ENCODE measurements at regions not wholly inside any gene's neighbourhood (a gene's known extent, or its start where the extent isn't known, plus 50 kb on each side); places are given as distances from the start of the nearest gene placed in this dataset.

GRCh38 chr5:159456261-159456660, 126.0 kb upstream of the IL12B start:
- Mint-ChIP-seq H3K4me3 (no peak overlapping the region), H3K9me3 (peaks cover 6% of the 10 kb centered on the region), H3K4me1 (ENCODE audit: low read depth) (peaks cover 50% of the 10 kb centered on the region), H3K36me3 (ENCODE audit: insufficient read depth) (no peaks in the 10 kb centered on the region), H3K27me3 (ENCODE audit: low read depth) (no peaks in the 10 kb centered on the region)
- DNase-seq (no peak), ATAC-seq (no peak)

DNA sequence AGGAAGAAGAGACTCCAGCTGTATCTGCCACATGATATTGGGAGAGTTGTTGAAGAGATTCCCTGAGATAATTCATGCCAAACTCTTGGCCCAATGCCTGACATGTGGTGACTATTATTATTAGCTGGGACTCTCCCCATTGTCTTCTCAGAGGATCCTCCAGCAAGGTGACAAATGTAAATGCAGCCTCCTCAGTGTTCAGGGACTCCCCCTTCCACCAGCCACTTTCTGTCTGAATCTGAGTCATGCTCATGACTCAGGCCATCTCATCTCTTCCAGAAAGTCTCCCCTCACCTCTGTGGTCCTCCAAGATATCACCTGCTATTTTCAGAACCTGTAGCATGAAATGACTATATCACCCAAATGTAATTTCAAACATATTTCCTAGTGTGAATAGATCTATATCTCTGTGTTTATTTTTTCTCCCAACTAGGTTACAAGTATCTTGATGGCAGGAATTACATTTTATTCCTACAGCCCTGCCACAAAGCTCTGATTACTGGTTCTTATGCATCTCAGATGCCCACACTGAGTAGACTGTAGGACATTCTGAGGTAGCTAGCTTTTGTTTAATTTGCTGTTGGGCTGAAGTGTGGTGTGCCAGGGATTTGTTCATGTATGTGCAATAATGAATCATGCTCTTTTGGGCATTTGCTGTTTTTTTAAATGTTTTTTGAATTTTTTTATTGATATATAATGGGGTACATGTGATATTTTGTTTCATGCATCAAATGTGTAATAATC, 126.6 kb upstream of the IL12B start:
- Mint-ChIP-seq H3K4me1 (ENCODE audit: low read depth) (peaks cover 48% of the 10 kb centered on the region), H3K9me3 (peaks cover 6% of the 10 kb centered on the region), H3K36me3 (ENCODE audit: insufficient read depth) (no peaks in the 10 kb centered on the region), H3K4me3 (no peak overlapping the region), H3K27me3 (ENCODE audit: low read depth) (no peaks in the 10 kb centered on the region)
- ATAC-seq (peak; percentile 73 to 77), DNase-seq (peak; percentile 13)

- ATAC-seq (peak; percentile 62 to 65), DNase-seq (no peak)
- Mint-ChIP-seq H3K27me3 (ENCODE audit: low read depth) (no peaks in the 10 kb centered on the region), H3K4me1 (ENCODE audit: low read depth) (peaks cover 48% of the 10 kb centered on the region), H3K4me3 (peak overlapping the region; percentile 11), H3K36me3 (ENCODE audit: insufficient read depth) (no peaks in the 10 kb centered on the region), H3K9me3 (peaks cover 6% of the 10 kb centered on the region)
Measured at GRCh38 chr5:159458217-159458711, 128.0 kb upstream of the IL12B start.

DNA sequence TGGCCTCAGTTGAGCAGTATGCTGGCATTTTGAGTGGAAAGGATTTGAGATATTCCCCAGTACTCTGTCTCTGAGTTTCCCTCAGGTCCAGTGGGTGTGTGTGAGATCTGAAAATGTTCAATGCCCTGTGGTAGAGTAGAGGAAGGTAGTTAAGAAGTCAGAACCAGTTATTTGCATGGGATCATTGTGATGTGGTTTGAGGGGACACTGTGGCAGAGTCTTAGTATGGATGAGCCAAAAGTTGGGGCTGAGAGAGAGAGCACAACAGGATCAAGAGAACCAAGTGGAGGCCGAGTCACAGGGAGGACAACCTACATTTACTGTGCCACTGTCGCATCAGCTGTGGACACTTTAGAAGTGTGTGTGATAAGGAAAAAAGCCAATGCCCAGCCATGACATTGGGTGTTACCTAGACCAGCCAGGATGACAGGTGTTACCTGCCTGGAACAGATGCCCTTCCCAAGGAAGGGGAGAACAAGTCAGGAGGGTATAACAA, 128.9 kb upstream of the IL12B start:
- Mint-ChIP-seq H3K36me3 (ENCODE audit: insufficient read depth) (no peaks in the 10 kb centered on the region), H3K27me3 (ENCODE audit: low read depth) (no peaks in the 10 kb centered on the region), H3K4me3 (peak overlapping the region; percentile 61), H3K9me3 (peaks cover 6% of the 10 kb centered on the region), H3K4me1 (ENCODE audit: low read depth) (peaks cover 48% of the 10 kb centered on the region)
- DNase-seq (no peak), ATAC-seq (no peak)

GRCh38 chr5:159459951-159460538, 129.8 kb upstream of the IL12B start:
- ATAC-seq, result peak; percentile 6 to 25
- peaks cover 48% of the 10 kb centered on the region for H3K4me1 Mint-ChIP-seq (ENCODE audit: low read depth)
- no peaks in the 10 kb centered on the region for H3K27me3 Mint-ChIP-seq (ENCODE audit: low read depth)
- H3K36me3 Mint-ChIP-seq (ENCODE audit: insufficient read depth), result no peaks in the 10 kb centered on the region
- peak overlapping the region; percentile 13 for H3K4me3 Mint-ChIP-seq
- peaks cover 6% of the 10 kb centered on the region for H3K9me3 Mint-ChIP-seq
- DNase-seq, result no peak

- ATAC-seq, result no peak
- H3K9me3 Mint-ChIP-seq, result peaks cover 6% of the 10 kb centered on the region
Measured at GRCh38 chr5:159463590-159464321, 133.5 kb upstream of the IL12B start.

DNA sequence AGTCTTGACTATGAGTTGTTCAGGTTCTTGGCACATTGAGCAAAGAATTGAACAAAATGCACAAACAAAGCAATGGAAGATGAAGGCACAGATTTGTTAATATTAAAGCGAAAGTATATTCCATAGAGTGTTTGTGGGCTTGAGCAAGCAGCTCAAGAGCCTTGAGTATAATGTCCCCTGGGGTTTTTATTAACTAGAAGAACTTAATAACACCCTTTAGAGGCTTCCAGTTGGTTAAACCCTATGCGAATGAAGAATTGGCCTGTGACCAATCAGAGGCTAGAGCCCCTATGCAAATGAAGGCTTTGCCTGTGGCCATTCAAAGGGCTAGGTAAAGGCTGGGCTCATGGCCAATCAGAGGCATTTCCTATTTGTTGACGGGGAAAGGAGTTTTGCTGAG, 135.3 kb upstream of the IL12B start:
- DNase-seq (no peak), ATAC-seq (no peak)
- H3K9me3 Mint-ChIP-seq, result no peaks in the 10 kb centered on the region
- peaks cover 21% of the 10 kb centered on the region for H3K4me1 Mint-ChIP-seq (ENCODE audit: low read depth)
- H3K36me3 Mint-ChIP-seq (ENCODE audit: insufficient read depth), result no peaks in the 10 kb centered on the region
- H3K27me3 Mint-ChIP-seq (ENCODE audit: low read depth), result no peaks in the 10 kb centered on the region
- H3K4me3 Mint-ChIP-seq, result no peak overlapping the region

More at GRCh38 chr5:159463590-159464321, 133.5 kb upstream of the IL12B start:
- Mint-ChIP-seq H3K27me3 (ENCODE audit: low read depth) (no peaks in the 10 kb centered on the region), H3K4me3 (no peak overlapping the region), H3K4me1 (ENCODE audit: low read depth) (peaks cover 24% of the 10 kb centered on the region), H3K36me3 (ENCODE audit: insufficient read depth) (no peaks in the 10 kb centered on the region)
- no peak for DNase-seq

DNA sequence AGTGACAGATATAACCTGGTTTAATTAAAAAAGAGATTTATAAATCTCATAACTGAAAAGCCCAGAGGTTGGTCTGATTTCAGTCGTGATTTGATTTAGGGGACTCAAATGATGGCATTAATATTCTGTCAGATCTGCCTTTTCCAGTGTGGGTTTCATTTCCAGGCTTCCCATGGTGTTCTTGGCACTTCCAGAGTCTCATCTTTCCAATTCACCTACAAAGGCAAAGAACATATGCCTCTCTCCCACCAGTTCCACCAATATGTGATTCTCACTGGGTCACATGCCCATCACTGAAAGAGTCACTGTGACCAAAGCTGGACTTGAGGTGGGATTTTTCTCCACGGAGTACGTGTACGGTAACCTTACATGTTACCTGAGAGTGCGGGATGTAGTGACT, 137.4 kb upstream of the IL12B start:
- peaks cover 3% of the 10 kb centered on the region for H3K27me3 Mint-ChIP-seq (ENCODE audit: low read depth)
- no peaks in the 10 kb centered on the region for H3K36me3 Mint-ChIP-seq (ENCODE audit: insufficient read depth)
- DNase-seq (no peak), ATAC-seq (no peak)
- no peak overlapping the region for H3K4me3 Mint-ChIP-seq
- H3K9me3 Mint-ChIP-seq, result no peaks in the 10 kb centered on the region
- H3K4me1 Mint-ChIP-seq (ENCODE audit: low read depth), result peaks cover 21% of the 10 kb centered on the region

GRCh38 chr5:159469496-159470372, 139.4 kb upstream of the IL12B start:
- peaks cover 7% of the 10 kb centered on the region for H3K27me3 Mint-ChIP-seq (ENCODE audit: low read depth)
- DNase-seq (no peak), ATAC-seq (peak; percentile 52 to 55)
- peaks cover 21% of the 10 kb centered on the region for H3K4me1 Mint-ChIP-seq (ENCODE audit: low read depth)
- peaks cover 10% of the 10 kb centered on the region for H3K9me3 Mint-ChIP-seq
- H3K4me3 Mint-ChIP-seq, result no peak overlapping the region
- no peaks in the 10 kb centered on the region for H3K36me3 Mint-ChIP-seq (ENCODE audit: insufficient read depth)

GRCh38 chr5:159471904-159472303, 141.6 kb upstream of the IL12B start:
- Mint-ChIP-seq H3K9me3 (peaks cover 24% of the 10 kb centered on the region), H3K36me3 (ENCODE audit: insufficient read depth) (peaks cover 3% of the 10 kb centered on the region), H3K4me1 (ENCODE audit: low read depth) (peaks cover 21% of the 10 kb centered on the region), H3K4me3 (no peak overlapping the region), H3K27me3 (ENCODE audit: low read depth) (peaks cover 7% of the 10 kb centered on the region)
- ATAC-seq (no peak), DNase-seq (no peak)

GRCh38 chr5:159475026-159475425, 144.7 kb upstream of the IL12B start:
- no peak overlapping the region for H3K4me3 Mint-ChIP-seq
- ATAC-seq, result no peak
- no peak for DNase-seq
- H3K4me1 Mint-ChIP-seq (ENCODE audit: low read depth), result peaks cover 17% of the 10 kb centered on the region
- H3K36me3 Mint-ChIP-seq (ENCODE audit: insufficient read depth), result peaks cover 5% of the 10 kb centered on the region
- peaks cover 7% of the 10 kb centered on the region for H3K27me3 Mint-ChIP-seq (ENCODE audit: low read depth)
- peaks cover 24% of the 10 kb centered on the region for H3K9me3 Mint-ChIP-seq

GRCh38 chr5:159478950-159479349, 148.7 kb upstream of the IL12B start:
- ATAC-seq (no peak), DNase-seq (no peak)
- no peak overlapping the region for H3K4me3 Mint-ChIP-seq
- peaks cover 21% of the 10 kb centered on the region for H3K9me3 Mint-ChIP-seq
- H3K36me3 Mint-ChIP-seq (ENCODE audit: insufficient read depth), result peaks cover 5% of the 10 kb centered on the region
- H3K4me1 Mint-ChIP-seq (ENCODE audit: low read depth), result peaks cover 20% of the 10 kb centered on the region
- H3K27me3 Mint-ChIP-seq (ENCODE audit: low read depth), result no peaks in the 10 kb centered on the region

DNA sequence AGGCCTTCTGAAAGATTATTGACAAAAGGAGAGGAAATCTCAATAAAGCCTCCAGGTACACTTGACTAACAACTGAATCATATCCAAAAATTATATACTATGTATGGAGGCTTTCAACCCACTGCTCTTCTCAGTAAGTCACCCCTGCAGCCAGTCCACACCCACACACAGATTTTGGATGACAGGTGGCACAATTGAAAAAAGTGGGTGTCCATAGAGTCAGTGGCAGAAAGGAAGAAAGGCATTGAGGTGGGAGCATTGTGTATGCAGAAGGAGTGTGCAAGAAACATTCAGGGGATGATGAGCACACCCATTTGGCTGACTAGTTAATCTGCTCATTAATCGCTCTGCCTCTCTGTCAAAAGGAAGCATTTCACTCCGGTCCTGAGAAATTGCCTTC, 150.6 kb upstream of the IL12B start:
- Mint-ChIP-seq H3K4me3 (no peak overlapping the region), H3K4me1 (ENCODE audit: low read depth) (peaks cover 20% of the 10 kb centered on the region), H3K27me3 (ENCODE audit: low read depth) (no peaks in the 10 kb centered on the region), H3K36me3 (ENCODE audit: insufficient read depth) (peaks cover 2% of the 10 kb centered on the region), H3K9me3 (peaks cover 4% of the 10 kb centered on the region)
- ATAC-seq (no peak), DNase-seq (no peak)

DNA sequence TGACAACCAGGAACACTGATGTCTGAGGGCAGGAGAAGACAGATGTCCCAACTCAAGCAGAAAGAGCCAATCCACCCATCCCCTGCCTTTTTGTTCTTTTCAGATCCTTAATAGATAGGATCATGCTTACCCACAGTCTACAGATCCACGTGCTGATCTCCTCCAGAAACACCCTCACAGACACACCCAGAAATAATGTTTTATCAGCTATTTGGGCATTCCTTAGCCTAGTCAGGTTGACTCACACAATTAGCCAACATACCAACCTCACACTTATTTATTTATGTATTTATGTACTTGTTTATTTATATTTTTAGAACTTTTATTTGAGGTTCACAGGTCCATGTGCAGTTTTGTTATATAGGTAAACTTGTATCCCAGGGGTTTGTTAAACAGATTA, 151.5 kb upstream of the IL12B start:
- H3K4me1 Mint-ChIP-seq (ENCODE audit: low read depth), result peaks cover 20% of the 10 kb centered on the region
- H3K4me3 Mint-ChIP-seq, result no peak overlapping the region
- peaks cover 2% of the 10 kb centered on the region for H3K36me3 Mint-ChIP-seq (ENCODE audit: insufficient read depth)
- H3K27me3 Mint-ChIP-seq (ENCODE audit: low read depth), result no peaks in the 10 kb centered on the region
- no peak for DNase-seq
- no peaks in the 10 kb centered on the region for H3K9me3 Mint-ChIP-seq
- no peak for ATAC-seq

All from activated T-cell treated with anti-CD3 and anti-CD28 coated beads, Interleukin-2, amount 50 U/mL, for 4 hours (primary cell).